NT2/D1 (cell line): ENCODE measurements at regions not wholly inside any gene's neighbourhood (a gene's known extent, or its start where the extent isn't known, plus 50 kb on each side); places are given as distances from the start of the nearest gene placed in this dataset.

ENCODE experiments used
- SUZ12 ChIP-seq: IDR thresholded peaks from 2 replicates; pipeline ENCODE4 v1.6.1; 2011; ENCODE audit not compliant: insufficient read length, insufficient read depth; ENCODE audit errors: extremely low read depth
- YY1 ChIP-seq: IDR thresholded peaks from 2 replicates; pipeline ENCODE4 v1.6.1; 2011; ENCODE audit not compliant: insufficient read length, insufficient read depth
- ZNF274 ChIP-seq: IDR thresholded peaks from 2 replicates; pipeline ENCODE4 v1.6.1; 2011; ENCODE audit warnings: mild to moderate bottlenecking, low read depth, low read length

- TF ChIP-seq YY1 (no peak), ZNF274 (no peak), SUZ12 (no peak)
Measured at GRCh38 chr6:127031511-127031910, 87.0 kb upstream of the RSPO3 start.
